Glomerular visceral epithelial cell (primary cell): ENCODE measurements at regions not wholly inside any gene's neighbourhood (a gene's known extent, or its start where the extent isn't known, plus 50 kb on each side); places are given as distances from the start of the nearest gene placed in this dataset.
A peak's percentile ranks its signal among the peaks of the same experiment; 100 is the strongest.

Experiments used
- DNase-seq: peaks from one replicate; pipeline ENCODE4 v3.0.0-alpha.2; 2016; ENCODE audit errors: extremely low spot score

- DNase-seq = peak; percentile 54
Observed at GRCh38 chr20:10954137-10954840, 280.5 kb upstream of the JAG1 start.

DNA sequence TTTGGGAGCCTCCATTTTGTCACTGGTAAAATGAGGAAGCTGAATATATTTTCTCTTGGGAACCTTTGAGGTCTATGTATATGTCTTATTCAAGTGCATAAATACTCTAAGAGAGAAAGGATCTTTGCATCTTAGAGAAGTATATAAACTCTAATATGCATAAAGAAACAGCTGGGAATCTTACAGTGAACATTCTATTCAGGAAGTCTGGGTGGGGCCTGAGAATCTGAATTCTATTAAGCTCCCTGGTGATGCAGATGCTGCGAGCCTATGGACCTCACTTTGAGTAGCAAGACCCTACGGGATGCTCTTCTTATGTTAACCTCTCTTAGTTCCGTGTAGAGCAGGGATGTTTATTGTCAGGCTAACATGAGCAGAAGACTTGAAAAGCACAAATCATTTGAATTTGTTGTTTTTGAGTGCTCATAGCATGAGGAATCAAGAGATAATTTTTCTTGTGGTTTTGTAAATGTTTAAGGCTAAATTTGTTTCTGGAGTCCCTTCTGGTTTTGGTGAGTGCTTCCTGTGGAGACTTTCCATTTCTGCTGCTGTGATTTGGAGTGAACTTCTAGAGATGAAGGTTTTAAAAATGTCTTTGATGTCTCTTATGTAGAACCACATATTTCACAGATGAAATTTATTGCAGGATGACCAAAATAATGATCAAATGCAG, 281.2 kb upstream of the JAG1 start:
- DNase-seq = no peak

DNA sequence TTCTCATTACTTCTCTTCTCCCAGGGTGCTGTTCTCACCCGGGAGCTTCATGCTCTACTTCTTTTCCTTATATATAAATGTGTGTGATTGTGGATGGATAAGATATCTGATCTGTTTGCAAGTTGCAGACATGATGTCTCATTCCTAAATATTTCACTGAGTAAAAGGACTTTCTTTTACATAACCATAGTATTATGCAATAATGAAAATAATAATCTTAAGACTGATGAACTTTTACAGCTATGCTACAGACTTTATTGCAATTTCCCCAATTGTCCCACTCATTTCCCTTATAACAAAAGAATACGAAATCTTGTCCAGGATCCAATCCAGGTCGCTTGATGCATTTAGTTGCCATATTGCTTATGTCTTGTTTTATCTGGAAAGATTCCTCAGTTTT, 284.5 kb upstream of the JAG1 start:
- DNase-seq = no peak

DNA sequence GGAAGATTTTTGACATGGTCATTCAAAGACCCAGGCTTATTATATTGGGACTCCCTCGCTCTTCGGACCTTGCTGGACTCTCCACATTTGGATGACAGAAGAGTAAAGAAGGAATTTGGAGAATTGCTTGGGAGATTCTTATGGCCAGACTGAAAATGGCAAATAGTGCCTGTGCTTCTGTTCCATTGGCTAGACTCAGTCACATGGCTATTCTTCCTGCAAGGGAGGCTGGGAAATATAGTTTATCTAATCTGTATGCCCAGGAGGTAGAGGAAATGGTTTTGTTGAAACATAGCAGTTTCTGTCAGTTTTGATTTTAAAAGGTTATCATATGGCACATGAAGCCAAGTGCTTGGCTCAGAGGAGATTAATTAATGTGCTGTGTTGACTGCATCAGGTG, 286.6 kb upstream of the JAG1 start:
- no peak for DNase-seq

- no peak for DNase-seq
Observed at GRCh38 chr20:10961651-10962288, 288.0 kb upstream of the JAG1 start.

- DNase-seq = no peak
Observed at GRCh38 chr20:10962937-10963336, 289.1 kb upstream of the JAG1 start.

GRCh38 chr20:10963717-10964266, 290.0 kb upstream of the JAG1 start:
- no peak for DNase-seq

DNA sequence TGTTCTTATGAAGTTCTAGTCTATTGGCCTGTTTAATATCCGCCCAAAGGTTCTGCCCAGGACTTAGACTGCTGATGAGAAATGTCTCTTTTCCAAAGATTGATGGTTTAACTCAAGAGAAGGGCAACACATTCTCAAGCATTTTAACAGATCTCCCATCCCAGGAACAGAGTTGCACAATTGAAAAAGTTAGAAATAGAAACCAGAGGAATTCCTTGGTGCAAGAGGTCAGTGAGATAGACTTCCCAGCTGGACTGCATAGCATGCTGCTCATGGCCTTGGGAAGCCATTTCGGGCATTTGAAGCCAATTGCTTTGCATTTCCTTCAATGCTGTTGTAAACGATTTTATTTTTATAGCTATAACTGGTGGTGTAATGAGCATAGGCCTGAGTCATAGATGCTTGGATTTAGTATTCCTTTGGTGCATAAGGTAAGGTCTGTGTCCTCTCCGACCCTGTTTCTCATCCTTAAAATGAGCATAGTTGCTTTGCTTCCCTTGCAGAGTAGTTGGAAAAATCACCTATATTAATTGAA, 292.2 kb upstream of the JAG1 start:
- no peak for DNase-seq

GRCh38 chr20:10970109-10970508, 296.3 kb upstream of the JAG1 start:
- peak; percentile 47 for DNase-seq

DNA sequence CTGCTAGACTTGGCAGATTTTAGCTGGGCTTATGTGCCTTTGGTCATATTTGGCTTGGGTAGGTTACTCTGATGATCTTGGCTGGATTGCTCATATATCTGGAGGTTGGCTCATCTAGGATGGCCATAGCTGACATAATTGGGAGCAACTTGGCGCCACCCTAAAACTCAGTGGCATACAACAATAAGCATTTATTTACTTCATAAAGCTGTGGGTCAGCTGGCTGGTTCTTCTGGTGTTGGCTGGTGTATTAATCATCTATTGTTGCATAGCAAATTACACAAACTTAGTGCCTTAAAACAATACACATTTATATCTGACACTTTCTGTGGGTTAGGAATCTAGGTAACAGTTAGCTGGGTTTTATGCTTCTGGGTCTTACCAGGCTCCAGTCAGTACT, 297.3 kb upstream of the JAG1 start:
- no peak for DNase-seq

GRCh38 chr20:10972219-10972860, 298.5 kb upstream of the JAG1 start:
- no peak for DNase-seq

DNA sequence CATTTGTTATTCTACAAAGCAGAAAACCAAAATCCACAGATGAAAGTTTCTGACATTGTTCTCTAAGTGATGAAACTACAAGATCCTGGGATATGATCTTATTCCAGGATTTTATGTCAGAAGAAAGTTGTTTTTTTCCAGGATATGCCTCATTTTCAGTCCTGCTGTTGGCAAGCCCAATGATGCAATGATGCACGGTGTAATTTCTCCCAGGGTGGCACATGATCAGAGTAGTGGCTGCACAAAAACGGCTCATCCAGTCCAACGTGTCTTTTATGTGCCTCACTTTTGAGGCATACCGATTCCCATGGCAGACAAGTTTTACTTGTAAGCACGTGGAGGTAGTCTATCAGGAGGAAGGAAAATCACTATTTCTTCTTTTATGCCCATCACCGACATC, 302.3 kb upstream of the JAG1 start:
- DNase-seq = no peak

GRCh38 chr20:10978019-10978702, 304.4 kb upstream of the JAG1 start:
- DNase-seq = no peak

DNA sequence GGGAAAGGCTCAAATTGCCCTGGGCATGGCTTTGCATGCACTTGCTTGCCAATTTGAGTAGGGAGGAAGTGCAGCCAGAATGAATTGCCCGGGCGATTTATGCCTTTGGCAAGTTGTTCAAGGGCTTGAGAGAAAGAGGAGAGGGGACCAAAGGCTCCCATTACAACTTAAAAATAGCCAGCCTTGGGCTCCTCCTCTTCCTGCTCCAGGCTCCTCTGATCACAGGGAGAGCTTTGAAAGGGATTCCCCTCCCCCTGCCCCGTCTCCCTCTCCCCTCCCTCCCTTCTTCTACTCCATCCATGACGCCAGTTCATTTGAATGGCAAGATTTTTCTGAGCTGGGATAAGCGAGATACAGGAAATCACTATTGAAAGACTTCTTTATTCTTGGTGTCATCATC, 304.9 kb upstream of the JAG1 start:
- no peak for DNase-seq

DNA sequence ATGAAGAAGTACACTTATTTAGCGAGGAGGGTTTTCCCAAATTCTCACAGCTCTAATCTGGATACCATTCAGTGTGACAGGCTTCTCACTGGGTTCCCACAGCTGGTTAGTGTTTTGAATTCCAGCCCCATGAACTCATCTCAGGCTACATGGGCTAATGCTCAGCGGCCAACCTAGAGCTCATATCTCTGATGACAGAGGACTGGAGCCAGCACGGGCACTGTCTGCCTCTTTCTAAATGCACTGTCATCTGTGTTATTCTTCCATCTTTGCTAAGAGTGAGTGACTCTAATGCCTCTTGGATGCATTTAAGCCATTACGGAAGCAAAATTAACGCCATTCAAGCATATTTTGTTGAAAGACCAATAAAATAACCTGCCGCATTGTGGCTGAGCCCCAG, 308.9 kb upstream of the JAG1 start:
- peak; percentile 93 for DNase-seq

DNA sequence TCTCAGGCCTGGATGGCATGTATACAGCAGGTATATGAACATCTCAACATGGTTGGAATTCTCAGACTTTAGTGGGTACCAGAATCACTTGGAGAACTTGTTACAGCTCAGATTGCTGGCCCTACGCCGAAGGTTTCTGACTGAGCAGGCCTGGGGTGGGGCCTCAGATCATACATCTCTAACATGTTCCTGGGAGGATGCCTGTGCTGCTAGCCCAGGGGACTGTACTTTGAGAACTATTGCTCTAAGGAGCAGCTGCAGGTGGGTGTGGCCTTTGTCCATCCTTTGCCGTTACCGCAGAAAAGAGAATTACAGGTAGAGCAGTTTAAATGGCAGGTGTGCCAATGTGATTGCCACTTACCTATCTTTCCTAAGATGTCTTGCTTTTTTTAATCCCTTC, 310.5 kb upstream of the JAG1 start:
- no peak for DNase-seq

DNA sequence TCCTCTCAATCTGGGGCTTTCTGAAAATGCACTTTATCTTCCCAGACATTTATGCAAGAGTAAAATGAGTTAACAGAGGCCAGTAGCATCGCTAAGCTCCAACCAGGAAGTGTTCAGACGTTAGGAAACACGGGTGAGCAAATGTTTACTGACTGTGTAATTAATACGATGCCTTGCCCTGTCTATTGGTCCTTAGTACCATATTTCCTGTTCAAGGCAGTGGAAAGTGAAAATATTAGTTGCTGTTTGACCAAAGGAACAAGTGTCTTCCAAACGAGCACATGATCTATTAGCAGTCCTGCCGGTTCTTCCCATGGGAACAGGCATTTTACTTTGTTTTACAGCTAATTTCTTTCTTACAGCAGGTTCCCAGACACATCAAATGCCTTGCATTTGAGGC, 311.1 kb upstream of the JAG1 start:
- no peak for DNase-seq

DNA sequence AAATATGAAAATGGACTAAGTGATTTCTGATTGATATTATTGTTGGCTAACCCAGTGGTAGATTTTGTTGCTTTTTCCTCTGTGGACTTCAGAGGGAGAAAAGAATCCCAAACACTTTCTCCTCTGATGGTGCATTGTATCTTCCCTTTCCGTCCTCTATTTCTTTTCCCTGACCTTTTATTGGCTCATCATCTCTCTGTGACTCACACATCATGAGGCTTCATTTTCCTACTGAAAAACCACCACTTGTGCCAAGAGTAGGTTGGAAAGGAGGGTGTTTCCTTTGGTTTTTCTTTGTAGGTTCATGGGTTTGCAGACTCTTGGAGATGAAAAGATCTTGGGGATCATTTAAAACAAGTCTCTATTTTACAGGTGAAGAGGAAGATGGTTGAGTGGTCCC, 311.7 kb upstream of the JAG1 start:
- DNase-seq = peak; percentile 33

GRCh38 chr20:10986586-10986985, 312.8 kb upstream of the JAG1 start:
- no peak for DNase-seq

GRCh38 chr20:10987651-10988383, 314.0 kb upstream of the JAG1 start:
- DNase-seq = no peak
